K562 (cell line): ENCODE measurements at regions not wholly inside any gene's neighbourhood (a gene's known extent, or its start where the extent isn't known, plus 50 kb on each side); places are given as distances from the start of the nearest gene placed in this dataset.

Experiments
- ARID2 ChIP-seq: fragments of 450-650 bp; IDR thresholded peaks from 2 replicates; pipeline ENCODE4 v1.6.1; 2017; ENCODE audit warnings: antibody characterized with exemption, mild to moderate bottlenecking
- CGGBP1 ChIP-seq: fragments of 250-450 bp; sonication (Bioruptor Pico); IDR thresholded peaks from 2 replicates; pipeline ENCODE4 v1.9.0; 2021; ENCODE audit warnings: mild to moderate bottlenecking
- CTCF ChIP-seq, 3 experiments: IDR thresholded peaks in 2 of 3; conservative IDR thresholded peaks in 1 of 3; 2 replicates each; pipeline ENCODE4 v1.5.1; 2011 to 2012; ENCODE audit warnings: low read length in 3 of 3, mild to moderate bottlenecking in 3 of 3, control low read depth in 2 of 3, improper control_type of control experiment in 1 of 3, inconsistent platforms in 1 of 3, low read depth in 1 of 3, mixed read lengths in 1 of 3, moderate library complexity in 1 of 3; ENCODE audit not compliant: insufficient read depth in 2 of 3
- HIVEP1 ChIP-seq: fragments of 250-450 bp; sonication (Bioruptor Pico); IDR thresholded peaks from 2 replicates; pipeline ENCODE4 v1.4.0; 2020; ENCODE audit warnings: mild to moderate bottlenecking
- POLR2G ChIP-seq: fragments of 200-400 bp; formaldehyde crosslinking; IDR thresholded peaks from 2 replicates; pipeline ENCODE4 v1.6.1; 2017; ENCODE audit warnings: low read depth, mild to moderate bottlenecking, antibody characterized with exemption, low read length, moderate library complexity
- SRF ChIP-seq, 2 experiments: fragments of 250-450, 450-650 bp in 1 of 2; sonication (Bioruptor Pico) in 1 of 2; sonication (generic) in 1 of 2; formaldehyde crosslinking; IDR thresholded peaks; 2 replicates each; pipeline versions ENCODE4 v1.5.0 to v1.5.1; 2020 to 2022; ENCODE audit warnings: mild to moderate bottlenecking in 1 of 2, missing genetic modification reagents in 1 of 2
- TF ChIP-seq, protein P1 (sequence below): fragments of 450-650 bp; formaldehyde crosslinking; IDR thresholded peaks from 2 replicates; pipeline ENCODE4 v1.4.0; 2022; ENCODE audit warnings: missing genetic modification characterization
- TF ChIP-seq, protein P2 (sequence below), 2 experiments: fragments of 450-650 bp; formaldehyde crosslinking in 1 of 2; IDR thresholded peaks; 2 replicates each; pipeline versions ENCODE4 v1.4.0 to v1.6.1; 2014 to 2020; ENCODE audit warnings: mild to moderate bottlenecking in 2 of 2, borderline replicate concordance in 1 of 2, low read depth in 1 of 2
- TF ChIP-seq, protein P3 (sequence below): sonication (generic); formaldehyde crosslinking; IDR thresholded peaks from 2 replicates; pipeline ENCODE4 v1.5.0; 2020; ENCODE audit warnings: missing genetic modification reagents

- TF ChIP-seq CTCF (IDR thresholded peaks at IDR 0.05 in 2 of 3, conservative IDR thresholded peaks at IDR 0.05 in 1 of 3; ENCODE audit: insufficient read depth in 2 of 3, low read depth in 1 of 3, low read length in 3 of 3) (no peak), SRF (CRISPR knock-in tag; IDR thresholded peaks at IDR 0.05) (no peak), CGGBP1 (no peak), ARID2 (no peak), POLR2G (no peak), HIVEP1 (CRISPR knock-in tag) (no peak)
- TF ChIP-seq, protein P1, sequence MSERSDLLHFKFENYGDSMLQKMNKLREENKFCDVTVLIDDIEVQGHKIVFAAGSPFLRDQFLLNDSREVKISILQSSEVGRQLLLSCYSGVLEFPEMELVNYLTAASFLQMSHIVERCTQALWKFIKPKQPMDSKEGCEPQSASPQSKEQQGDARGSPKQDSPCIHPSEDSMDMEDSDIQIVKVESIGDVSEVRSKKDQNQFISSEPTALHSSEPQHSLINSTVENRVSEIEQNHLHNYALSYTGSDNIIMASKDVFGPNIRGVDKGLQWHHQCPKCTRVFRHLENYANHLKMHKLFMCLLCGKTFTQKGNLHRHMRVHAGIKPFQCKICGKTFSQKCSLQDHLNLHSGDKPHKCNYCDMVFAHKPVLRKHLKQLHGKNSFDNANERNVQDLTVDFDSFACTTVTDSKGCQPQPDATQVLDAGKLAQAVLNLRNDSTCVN (CRISPR knock-in tag): no peak
- TF ChIP-seq, protein P2, sequence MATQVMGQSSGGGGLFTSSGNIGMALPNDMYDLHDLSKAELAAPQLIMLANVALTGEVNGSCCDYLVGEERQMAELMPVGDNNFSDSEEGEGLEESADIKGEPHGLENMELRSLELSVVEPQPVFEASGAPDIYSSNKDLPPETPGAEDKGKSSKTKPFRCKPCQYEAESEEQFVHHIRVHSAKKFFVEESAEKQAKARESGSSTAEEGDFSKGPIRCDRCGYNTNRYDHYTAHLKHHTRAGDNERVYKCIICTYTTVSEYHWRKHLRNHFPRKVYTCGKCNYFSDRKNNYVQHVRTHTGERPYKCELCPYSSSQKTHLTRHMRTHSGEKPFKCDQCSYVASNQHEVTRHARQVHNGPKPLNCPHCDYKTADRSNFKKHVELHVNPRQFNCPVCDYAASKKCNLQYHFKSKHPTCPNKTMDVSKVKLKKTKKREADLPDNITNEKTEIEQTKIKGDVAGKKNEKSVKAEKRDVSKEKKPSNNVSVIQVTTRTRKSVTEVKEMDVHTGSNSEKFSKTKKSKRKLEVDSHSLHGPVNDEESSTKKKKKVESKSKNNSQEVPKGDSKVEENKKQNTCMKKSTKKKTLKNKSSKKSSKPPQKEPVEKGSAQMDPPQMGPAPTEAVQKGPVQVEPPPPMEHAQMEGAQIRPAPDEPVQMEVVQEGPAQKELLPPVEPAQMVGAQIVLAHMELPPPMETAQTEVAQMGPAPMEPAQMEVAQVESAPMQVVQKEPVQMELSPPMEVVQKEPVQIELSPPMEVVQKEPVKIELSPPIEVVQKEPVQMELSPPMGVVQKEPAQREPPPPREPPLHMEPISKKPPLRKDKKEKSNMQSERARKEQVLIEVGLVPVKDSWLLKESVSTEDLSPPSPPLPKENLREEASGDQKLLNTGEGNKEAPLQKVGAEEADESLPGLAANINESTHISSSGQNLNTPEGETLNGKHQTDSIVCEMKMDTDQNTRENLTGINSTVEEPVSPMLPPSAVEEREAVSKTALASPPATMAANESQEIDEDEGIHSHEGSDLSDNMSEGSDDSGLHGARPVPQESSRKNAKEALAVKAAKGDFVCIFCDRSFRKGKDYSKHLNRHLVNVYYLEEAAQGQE (IDR thresholded peaks at IDR 0.05; ENCODE audit: borderline replicate concordance): no peak
- TF ChIP-seq, protein P2 (CRISPR knock-in tag; IDR thresholded peaks at IDR 0.05; ENCODE audit: low read depth): no peak
- TF ChIP-seq, protein P3, sequence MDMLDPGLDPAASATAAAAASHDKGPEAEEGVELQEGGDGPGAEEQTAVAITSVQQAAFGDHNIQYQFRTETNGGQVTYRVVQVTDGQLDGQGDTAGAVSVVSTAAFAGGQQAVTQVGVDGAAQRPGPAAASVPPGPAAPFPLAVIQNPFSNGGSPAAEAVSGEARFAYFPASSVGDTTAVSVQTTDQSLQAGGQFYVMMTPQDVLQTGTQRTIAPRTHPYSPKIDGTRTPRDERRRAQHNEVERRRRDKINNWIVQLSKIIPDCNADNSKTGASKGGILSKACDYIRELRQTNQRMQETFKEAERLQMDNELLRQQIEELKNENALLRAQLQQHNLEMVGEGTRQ: no peak
These were observed 300.9 kb downstream of the NEBL start for GRCh38 chr10:20596065-20596755.
